GM06990 (cell line): ENCODE measurements at regions not wholly inside any gene's neighbourhood (a gene's known extent, or its start where the extent isn't known, plus 50 kb on each side); places are given as distances from the start of the nearest gene placed in this dataset.

Experiments
- DNase-seq: peaks from one replicate; pipeline ENCODE4 v3.0.0-alpha.2; 2011; ENCODE audit not compliant: insufficient read length; ENCODE audit errors: extremely low read depth
- H3K27me3 ChIP-seq: replicated peaks from 2 replicates; pipeline ENCODE4 v1.6.0; 2011; ENCODE audit warnings: low read length; ENCODE audit not compliant: control insufficient read depth, insufficient read depth
- H3K36me3 ChIP-seq: 2 replicates; pipeline ENCODE4 v1.5.1; 2011; ENCODE audit warnings: low read length; ENCODE audit not compliant: control insufficient read depth, insufficient read depth
- H3K4me3 ChIP-seq: replicated peaks from 2 replicates; pipeline ENCODE4 v1.5.1; 2011; ENCODE audit warnings: low read depth, mild to moderate bottlenecking, control low read depth, low read length
- CTCF ChIP-seq: IDR thresholded peaks from 2 replicates; pipeline ENCODE4 v1.5.1; 2011; ENCODE audit warnings: low read length, control low read depth, mild to moderate bottlenecking, inconsistent platforms; ENCODE audit not compliant: insufficient read depth, poor library complexity, severe bottlenecking

GRCh38 chr6:117204903-117205302 lies 60.5 kb upstream of the VGLL2 start:
- Histone ChIP-seq H3K36me3 (no peaks in the 10 kb centered on the region), H3K27me3 (no peaks in the 10 kb centered on the region), H3K4me3 (no peak overlapping the region)
- no peak for DNase-seq
- TF ChIP-seq CTCF: no peak

- Histone ChIP-seq H3K4me3 (no peak overlapping the region), H3K27me3 (no peaks in the 10 kb centered on the region), H3K36me3 (no peaks in the 10 kb centered on the region)
- no peak for TF ChIP-seq CTCF
- DNase-seq: no peak
These were observed 59.5 kb upstream of the VGLL2 start for GRCh38 chr6:117205876-117206275.

GRCh38 chr6:117206522-117206921 lies 58.8 kb upstream of the VGLL2 start:
- Histone ChIP-seq H3K36me3 (no peaks in the 10 kb centered on the region), H3K4me3 (no peak overlapping the region), H3K27me3 (no peaks in the 10 kb centered on the region)
- no peak for DNase-seq
- no peak for TF ChIP-seq CTCF

- Histone ChIP-seq H3K36me3 (no peaks in the 10 kb centered on the region), H3K27me3 (no peaks in the 10 kb centered on the region), H3K4me3 (no peak overlapping the region)
- no peak for DNase-seq
- TF ChIP-seq CTCF: no peak
These were observed 58.2 kb upstream of the VGLL2 start for GRCh38 chr6:117206944-117207687.

DNA sequence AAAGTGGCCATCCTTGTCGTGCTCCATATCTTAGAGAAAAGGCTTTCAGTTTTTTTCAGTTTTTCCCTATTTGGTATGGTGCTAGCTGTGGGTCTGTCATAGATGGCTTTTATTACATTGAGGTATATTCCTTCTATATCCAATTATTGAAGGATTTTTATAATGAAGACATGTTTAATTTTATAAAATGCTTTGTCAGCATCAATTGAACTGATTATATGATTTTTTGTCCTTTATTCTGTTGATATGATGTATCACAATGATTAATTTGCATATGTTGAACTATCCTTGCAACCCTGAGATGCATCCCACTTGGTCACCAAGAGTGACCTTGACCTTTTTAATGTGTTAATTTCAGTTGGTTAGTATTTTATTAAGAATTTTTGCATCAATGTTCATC lies 55.1 kb upstream of the VGLL2 start:
- Histone ChIP-seq H3K36me3 (no peaks in the 10 kb centered on the region), H3K27me3 (no peaks in the 10 kb centered on the region), H3K4me3 (no peak overlapping the region)
- no peak for TF ChIP-seq CTCF
- no peak for DNase-seq
